H1 (cell line): ENCODE measurements at regions not wholly inside any gene's neighbourhood (a gene's known extent, or its start where the extent isn't known, plus 50 kb on each side); places are given as distances from the start of the nearest gene placed in this dataset.

Experiments used
- CTCF ChIA-PET: fragments of 300-600 bp; sonication (Branson Sonifier 250); formaldehyde crosslinking; loops from one replicate; lab custom pipeline; 2021; ENCODE audit not compliant: partially characterized antibody; lab: Charles Lee
- POLR2A ChIA-PET: fragments of 300-600 bp; sonication (Branson Sonifier 250); formaldehyde crosslinking; loops from one replicate; lab custom pipeline; 2021; ENCODE audit warnings: inconsistent platforms; ENCODE audit not compliant: partially characterized antibody; lab: Charles Lee
- DNase-seq, 2 experiments: peaks; one replicate each; pipeline versions ENCODE4 v3.0.0 to v3.0.0-alpha.2; 2010 to 2022; ENCODE audit warnings: low spot score in 2 of 2, low read depth in 1 of 2, mixed read lengths in 1 of 2
- FAIRE-seq: peaks from 2 replicates; lab custom pipeline; 2011; peaks lifted over from hg19 to GRCh38; lab: Jason Lieb, UNC
- H2AFZ ChIP-seq: 2 replicates; pipeline ENCODE4 v1.8.1; 2012; ENCODE audit warnings: low read length, inconsistent platforms
- H2AK5ac ChIP-seq: 2 replicates; pipeline ENCODE4 v1.6.1; 2013; ENCODE audit warnings: low read depth, low read length
- H2BK120ac ChIP-seq: replicated peaks from 2 replicates; pipeline ENCODE3; 2013; ENCODE audit warnings: low read depth, low read length, inconsistent platforms
- H2BK12ac ChIP-seq: 2 replicates; pipeline ENCODE4 v1.6.1; 2013; ENCODE audit warnings: low read depth, low read length
- H2BK15ac ChIP-seq: 2 replicates; pipeline ENCODE4 v1.6.1; 2013; ENCODE audit warnings: low read length
- H2BK20ac ChIP-seq: 2 replicates; pipeline ENCODE4 v1.6.1; 2013; ENCODE audit warnings: low read length
- H2BK5ac ChIP-seq: 2 replicates; pipeline ENCODE4 v1.6.1; 2013; ENCODE audit warnings: low read depth, low read length
- H3K14ac ChIP-seq: 2 replicates; pipeline ENCODE4 v1.6.1; 2013; ENCODE audit warnings: inconsistent platforms; ENCODE audit not compliant: insufficient read length
- H3K18ac ChIP-seq: 2 replicates; pipeline ENCODE4 v1.6.1; 2013; ENCODE audit warnings: low read length; ENCODE audit errors: extremely low read depth
- H3K23ac ChIP-seq: 2 replicates; pipeline ENCODE4 v1.6.1; 2013; ENCODE audit warnings: inconsistent platforms; ENCODE audit not compliant: insufficient read length
- H3K23me2 ChIP-seq: 2 replicates; pipeline ENCODE4 v1.6.1; 2013; ENCODE audit warnings: low read depth, low read length
- H3K27ac ChIP-seq: 2 replicates; pipeline ENCODE4 v1.6.1; 2011; ENCODE audit warnings: low read depth, low read length, inconsistent platforms
- H3K27me3 ChIP-seq, 4 experiments: replicated peaks in 1 of 4; 1 replicate in 1 of 4; 2 replicates in 3 of 4; pipeline versions ENCODE4 v1.6.1 to v1.8.1; 2011 to 2013; ENCODE audit warnings: low read length in 3 of 4, mild to moderate bottlenecking in 3 of 4, inconsistent platforms in 2 of 4, mixed read lengths in 2 of 4, moderate library complexity in 1 of 4; ENCODE audit not compliant: control insufficient read depth in 3 of 4, insufficient read depth in 3 of 4; ENCODE audit errors: extremely low read depth in 1 of 4
- H3K36me3 ChIP-seq, 4 experiments: 2 replicates each; pipeline versions ENCODE4 v1.6.1 to v1.8.1; 2011 to 2013; ENCODE audit warnings: mild to moderate bottlenecking in 4 of 4, low read length in 3 of 4, moderate library complexity in 2 of 4, control low read depth in 1 of 4, inconsistent platforms in 1 of 4; ENCODE audit not compliant: insufficient read depth in 4 of 4, control insufficient read depth in 2 of 4
- H3K4ac ChIP-seq: replicated peaks from 2 replicates; pipeline ENCODE3; 2013; ENCODE audit warnings: low read length, low read depth, mixed read lengths, inconsistent platforms; ENCODE audit not compliant: insufficient read length
- H3K4me1 ChIP-seq, 4 experiments: replicated peaks in 1 of 4; 1 replicate in 1 of 4; 2 replicates in 3 of 4; pipeline versions ENCODE4 v1.6.1 to v1.8.1; 2011 to 2013; ENCODE audit warnings: low read length in 3 of 4, inconsistent platforms in 2 of 4, mixed read lengths in 1 of 4; ENCODE audit not compliant: insufficient read depth in 4 of 4, control insufficient read depth in 3 of 4
- H3K4me2 ChIP-seq, 2 experiments: 2 replicates each; pipeline versions ENCODE4 v1.6.1 to v1.8.1; 2011 to 2013; ENCODE audit warnings: low read depth in 2 of 2, low read length in 2 of 2, control low read depth in 1 of 2, inconsistent platforms in 1 of 2, mild to moderate bottlenecking in 1 of 2; ENCODE audit not compliant: insufficient read depth in 1 of 2
- H3K4me3 ChIP-seq, 4 experiments: fragments of 200-600, 300-600 bp in 1 of 4; sonication (generic), shearing (Covaris generic), sonication (Bioruptor Twin) in 1 of 4; 2 replicates each; pipeline versions ENCODE4 v1.5.1 to v1.8.1; 2011 to 2016; ENCODE audit warnings: low read length in 4 of 4, low read depth in 3 of 4, control low read depth in 2 of 4, inconsistent platforms in 2 of 4, mild to moderate bottlenecking in 2 of 4, mixed read lengths in 1 of 4, moderate library complexity in 1 of 4; ENCODE audit not compliant: insufficient read depth in 2 of 4; ENCODE audit errors: extremely low read depth in 1 of 4
- H3K56ac ChIP-seq: replicated peaks from 2 replicates; pipeline ENCODE3; 2013; ENCODE audit warnings: low read depth, mild to moderate bottlenecking, mixed read lengths, low read length, inconsistent platforms; ENCODE audit not compliant: insufficient read length
- H3K79me1 ChIP-seq: 2 replicates; pipeline ENCODE4 v1.6.1; 2013; ENCODE audit warnings: low read depth, low read length, control low read depth
- H3K79me2 ChIP-seq, 2 experiments: 2 replicates each; pipeline versions ENCODE4 v1.6.1 to v1.8.1; 2012 to 2013; ENCODE audit warnings: low read length in 2 of 2, mild to moderate bottlenecking in 2 of 2, inconsistent platforms in 1 of 2; ENCODE audit not compliant: insufficient read depth in 2 of 2, control insufficient read depth in 1 of 2
- H3K9ac ChIP-seq, 4 experiments: replicated peaks in 1 of 4; 1 replicate in 1 of 4; 2 replicates in 3 of 4; pipeline versions ENCODE4 v1.6.1 to v1.8.1; 2011 to 2013; ENCODE audit warnings: low read depth in 3 of 4, low read length in 3 of 4, control low read depth in 2 of 4, mild to moderate bottlenecking in 2 of 4, moderate library complexity in 2 of 4, inconsistent platforms in 1 of 4; ENCODE audit errors: extremely low read depth in 1 of 4
- H3K9me3 ChIP-seq, 2 experiments: 2 replicates each; pipeline versions ENCODE4 v1.6.1 to v1.8.1; 2012 to 2013; ENCODE audit warnings: mild to moderate bottlenecking in 2 of 2, moderate library complexity in 2 of 2, control low read depth in 1 of 2, inconsistent platforms in 1 of 2, low read depth in 1 of 2, low read length in 1 of 2, mixed read lengths in 1 of 2; ENCODE audit not compliant: insufficient read depth in 2 of 2
- H4K20me1 ChIP-seq, 2 experiments: replicated peaks in 1 of 2; 2 replicates each; pipeline versions ENCODE3 to v1.8.1; 2011 to 2013; ENCODE audit warnings: inconsistent platforms in 2 of 2, low read length in 2 of 2, mild to moderate bottlenecking in 1 of 2; ENCODE audit not compliant: insufficient read depth in 2 of 2, control insufficient read depth in 1 of 2
- H4K5ac ChIP-seq: 2 replicates; pipeline ENCODE4 v1.6.1; 2013; ENCODE audit warnings: low read length, low read depth, mixed read lengths, inconsistent platforms; ENCODE audit not compliant: insufficient read length
- H4K8ac ChIP-seq: 2 replicates; pipeline ENCODE4 v1.8.0; 2013; ENCODE audit warnings: mild to moderate bottlenecking, moderate library complexity, low read length, inconsistent platforms; ENCODE audit not compliant: insufficient read depth; ENCODE audit errors: extremely low read depth
- H4K91ac ChIP-seq: replicated peaks from 2 replicates; pipeline ENCODE3; 2013; ENCODE audit warnings: low read length, mixed read lengths, inconsistent platforms; ENCODE audit not compliant: insufficient read length
- ATF2 ChIP-seq: IDR thresholded peaks from 2 replicates; pipeline ENCODE4 v1.6.1; 2012; ENCODE audit warnings: low read length, inconsistent platforms
- CBX5 ChIP-seq: fragments of 300-800, 300-1000 bp; sonication (generic); IDR thresholded peaks from 2 replicates; pipeline ENCODE4 v1.7.1; 2016; ENCODE audit warnings: antibody characterized with exemption, low read length, low read depth
- EGR1 ChIP-seq: IDR thresholded peaks from 2 replicates; pipeline ENCODE4 v1.6.1; 2011; ENCODE audit warnings: low read depth, low read length, borderline replicate concordance
- GTF2F1 ChIP-seq: IDR thresholded peaks from 2 replicates; pipeline ENCODE4 v1.6.1; 2012; ENCODE audit warnings: low read depth, low read length, improper control_type of control experiment, borderline replicate concordance
- KDM1A ChIP-seq: fragments of 200-600, 300-600 bp; sonication (generic); IDR thresholded peaks from 2 replicates; pipeline ENCODE4 v1.7.1; 2016; ENCODE audit warnings: mild to moderate bottlenecking, low read length, borderline replicate concordance
- NANOG ChIP-seq: IDR thresholded peaks from 2 replicates; pipeline ENCODE4 v1.6.1; 2011; ENCODE audit warnings: low read length, low read depth, mild to moderate bottlenecking, inconsistent platforms; ENCODE audit not compliant: insufficient read depth, poor library complexity, severe bottlenecking
- PHF8 ChIP-seq: fragments of 200-600 bp; sonication (generic); conservative IDR thresholded peaks from 2 replicates; pipeline ENCODE4 v1.7.1; 2012; ENCODE audit warnings: low read depth, mild to moderate bottlenecking, inconsistent platforms, low read length, moderate library complexity
- SIN3A ChIP-seq, 2 experiments: IDR thresholded peaks in 1 of 2; conservative IDR thresholded peaks in 1 of 2; 2 replicates each; pipeline ENCODE4 v1.6.1; 2011 to 2012; ENCODE audit warnings: low read length in 2 of 2, improper control_type of control experiment in 1 of 2, low read depth in 1 of 2, mild to moderate bottlenecking in 1 of 2
- SP1 ChIP-seq: IDR thresholded peaks from 2 replicates; pipeline ENCODE4 v1.6.1; 2011; ENCODE audit warnings: low read depth, low read length
- SP2 ChIP-seq: IDR thresholded peaks from 2 replicates; pipeline ENCODE4 v1.6.1; 2012; ENCODE audit warnings: mild to moderate bottlenecking, low read length, inconsistent platforms
- WGBS, 2 experiments: shearing (Covaris generic) in 1 of 2; methylation state at CpG; one replicate each; pipeline versions ENCODE4 v1.1.6 to v1.1.7; 2013 to 2015; ENCODE audit warnings: low lambda C conversion rate in 2 of 2, mixed read lengths in 2 of 2, inconsistent platforms in 1 of 2, low coverage in 1 of 2, missing lambda C conversion rate in 1 of 2; ENCODE audit not compliant: insufficient replicate concordance in 2 of 2, insufficient coverage in 1 of 2, insufficient read length in 1 of 2; ENCODE audit errors: extremely low coverage in 1 of 2, missing lambda C conversion rate in 1 of 2; 5-methylcytosine and 5-hydroxymethylcytosine counted together

- Histone ChIP-seq H4K8ac (no peak overlapping the region), H2AK5ac (no peak overlapping the region), H2BK12ac (no peak overlapping the region), H3K9ac (no peak overlapping the region), H3K36me3 (no peaks in the 10 kb centered on the region), H2BK15ac (no peak overlapping the region), H3K23ac (no peak overlapping the region), H4K5ac (no peak overlapping the region), H3K18ac (no peak overlapping the region), H3K79me2 (no peaks in the 10 kb centered on the region), H3K4me3 (no peak overlapping the region), H2BK20ac (no peak overlapping the region), H3K56ac (no peak overlapping the region), H3K9me3 (no peaks in the 10 kb centered on the region), H3K79me1 (no peaks in the 10 kb centered on the region), H2BK120ac (no peak overlapping the region), H3K27me3 (no peaks in the 10 kb centered on the region), H3K27ac (no peak overlapping the region), H3K4ac (no peak overlapping the region), H3K4me2 (no peak overlapping the region), H3K14ac (no peak overlapping the region), H2BK5ac (no peak overlapping the region), H4K91ac (no peak overlapping the region), H3K4me1 (no peaks in the 10 kb centered on the region), H3K23me2 (no peaks in the 10 kb centered on the region), H4K20me1 (no peaks in the 10 kb centered on the region), H2AFZ (no peak overlapping the region)
- no peak for DNase-seq
- ChIA-PET CTCF (interaction anchor here (0.9 kb wide), 1 partner anchor 626 kb away, joined by 3 read pairs; no protein-coding TSS in a partner anchor), POLR2A (no interaction called here)
- TF ChIP-seq SIN3A (conservative IDR thresholded peaks at IDR 0.05 in 1 of 2, IDR thresholded peaks at IDR 0.05 in 1 of 2; ENCODE audit: low read depth in 1 of 2, low read length in 2 of 2) (no peak), EGR1 (no peak), KDM1A (no peak), SP1 (no peak), ATF2 (no peak), PHF8 (no peak), SP2 (no peak), CBX5 (no peak), NANOG (no peak), GTF2F1 (no peak)
- no peak for FAIRE-seq
- 93% methylated on average over 1 of the region's 1 CpG; no CpG with 5 or more reads in 1 of the 2 experiments for WGBS, 2 experiments
These were observed 228.6 kb downstream of the EPHA4 start for GRCh38 chr2:221343524-221343923.
